C4-2B (cell line): ENCODE measurements at regions not wholly inside any gene's neighbourhood (a gene's known extent, or its start where the extent isn't known, plus 50 kb on each side); places are given as distances from the start of the nearest gene placed in this dataset.

Experiments
- CTCF ChIP-seq: fragments of 450-650 bp; conservative IDR thresholded peaks from 2 replicates; pipeline ENCODE4 v1.5.1; 2017; ENCODE audit warnings: mild to moderate bottlenecking
- ZFX ChIP-seq: fragments of 450-650 bp; IDR thresholded peaks from 2 replicates; pipeline ENCODE4 v1.6.1; 2017

GRCh38 chr13:112208656-112209055 lies 141.7 kb downstream of the SOX1 start:
- TF ChIP-seq CTCF (no peak), ZFX (no peak)
